Activated T-cell treated with anti-CD3 and anti-CD28 coated beads, Interleukin-2, amount 50 U/mL, for 1 hour (primary cell): ENCODE measurements at regions not wholly inside any gene's neighbourhood (a gene's known extent, or its start where the extent isn't known, plus 50 kb on each side); places are given as distances from the start of the nearest gene placed in this dataset.

ENCODE experiments used
- DNase-seq: peaks from one replicate; pipeline ENCODE4 v3.0.0-alpha.2; 2020

GRCh38 chr5:54705994-54706653 is 188.6 kb downstream of the SNX18 start:
- no peak for DNase-seq

GRCh38 chr5:54704825-54705224 is 187.3 kb downstream of the SNX18 start:
- no peak for DNase-seq

GRCh38 chr5:54704333-54704732 is 186.8 kb downstream of the SNX18 start:
- no peak for DNase-seq

DNA sequence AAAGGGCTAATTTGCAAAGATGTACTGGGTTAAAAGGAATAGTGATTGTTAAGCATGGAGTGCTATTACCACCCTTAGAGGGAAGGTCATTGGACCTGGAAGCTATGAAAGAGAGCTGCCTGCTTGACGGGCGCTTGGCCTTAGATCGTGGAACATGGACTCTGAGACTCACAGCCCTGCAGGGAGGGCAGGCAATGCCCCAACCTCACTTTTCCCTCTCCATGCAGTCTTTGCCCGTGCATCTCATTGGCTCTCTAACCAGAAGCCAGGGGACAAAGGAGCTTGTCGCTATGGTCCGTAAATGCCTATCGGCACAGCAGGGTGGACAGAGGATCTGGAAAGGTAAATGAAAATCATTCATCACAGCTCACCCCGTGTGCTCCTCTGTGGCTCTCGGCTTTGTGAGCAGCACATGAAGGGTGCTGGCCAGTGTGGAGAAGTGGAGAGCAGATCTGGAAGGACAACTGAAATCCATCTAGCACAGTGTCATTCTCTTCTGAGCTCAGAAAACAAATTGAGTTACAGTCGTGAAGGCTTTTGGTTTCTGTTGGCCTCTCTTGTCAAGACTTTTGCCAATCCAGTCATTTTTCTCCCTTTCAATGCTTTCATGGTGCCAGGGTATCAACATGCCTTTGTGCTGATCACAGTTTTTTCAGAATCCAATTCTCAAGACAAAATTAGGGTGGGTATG is 186.2 kb downstream of the SNX18 start:
- DNase-seq: no peak

DNA sequence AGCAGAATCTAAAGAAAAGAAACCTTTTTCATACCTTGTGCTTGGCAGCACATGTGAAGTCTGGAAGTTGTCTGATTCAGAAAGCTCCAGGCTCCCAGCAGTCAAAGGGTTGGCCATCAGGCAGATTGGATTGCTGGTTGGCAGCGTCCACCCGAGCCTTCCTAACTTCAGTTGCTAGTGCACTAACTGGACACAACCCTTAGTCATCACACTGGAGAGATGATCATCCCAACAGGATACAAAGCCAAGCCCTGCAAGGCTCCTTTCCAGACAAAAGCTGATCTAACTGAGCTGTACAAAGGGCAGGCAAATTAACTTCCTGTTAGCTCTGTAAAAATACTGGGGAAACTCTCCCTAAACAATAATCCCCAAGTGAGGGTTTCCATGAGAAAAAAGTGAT is 185.6 kb downstream of the SNX18 start:
- no peak for DNase-seq

DNA sequence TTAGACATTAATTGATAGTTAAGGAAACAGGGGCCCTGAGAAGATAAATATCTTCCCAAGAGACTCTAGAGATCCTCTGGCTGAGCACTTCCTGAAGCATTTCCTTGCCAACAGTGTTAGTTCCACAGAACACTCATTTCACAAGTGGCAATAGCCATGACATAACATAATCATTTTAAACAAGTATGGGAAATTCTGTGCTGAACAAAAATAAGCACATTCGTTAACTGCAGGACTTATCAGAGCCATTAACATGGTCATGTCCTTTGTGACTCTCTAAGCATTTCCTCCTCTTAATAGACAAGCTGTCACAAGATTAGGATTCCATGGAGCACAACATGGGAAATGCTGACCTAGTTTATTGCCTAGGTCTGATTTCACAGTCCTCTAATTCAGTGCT is 184.9 kb downstream of the SNX18 start:
- DNase-seq: no peak

DNA sequence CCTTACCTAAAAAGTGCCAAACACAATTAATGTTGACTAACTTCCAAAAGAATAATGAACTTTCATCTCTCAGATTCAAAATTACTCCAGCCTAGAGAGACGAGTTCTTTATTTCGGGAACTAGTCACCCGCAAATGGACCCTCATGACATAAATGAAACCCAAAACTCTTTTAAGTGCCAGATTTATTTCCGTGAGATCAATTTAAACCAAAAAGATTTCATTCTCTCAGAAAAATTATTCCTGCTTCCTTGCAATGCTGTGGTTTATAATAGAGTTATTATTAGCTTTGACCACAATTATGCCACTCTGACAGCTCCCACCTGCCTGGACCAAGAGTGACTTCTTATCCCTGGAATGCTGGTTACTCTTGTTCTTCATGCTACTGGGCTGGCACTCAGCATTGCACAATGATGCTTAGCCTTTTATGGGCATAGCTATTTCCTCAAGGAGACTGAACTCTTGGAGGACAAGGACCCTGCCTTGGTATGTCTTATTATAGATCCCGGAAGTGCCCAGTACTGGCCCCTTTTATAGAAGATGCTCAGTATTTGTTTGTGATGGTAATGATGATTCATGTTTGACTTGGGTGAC is 183.5 kb downstream of the SNX18 start:
- DNase-seq: no peak

DNA sequence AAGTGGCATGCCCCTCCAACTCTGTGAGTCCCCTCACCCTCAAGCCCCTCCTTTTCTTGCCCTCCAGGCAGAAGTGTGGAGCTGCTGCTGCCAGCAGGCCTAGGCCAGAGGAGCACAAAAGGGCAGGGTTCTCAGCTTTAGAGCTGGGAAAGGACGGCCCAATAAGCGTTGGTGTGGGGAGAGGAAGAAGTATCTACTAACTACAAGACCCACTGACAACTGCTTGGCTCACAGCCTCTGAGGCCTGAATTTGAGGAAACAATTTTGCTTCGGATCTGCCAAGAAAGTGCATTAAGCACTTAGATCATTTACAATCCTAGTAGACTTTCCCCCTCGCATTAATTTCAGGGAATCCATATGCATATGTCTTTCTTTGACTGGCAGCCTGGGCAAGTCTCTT is 179.4 kb downstream of the SNX18 start:
- no peak for DNase-seq

GRCh38 chr5:54696346-54696745 is 178.8 kb downstream of the SNX18 start:
- no peak for DNase-seq

DNA sequence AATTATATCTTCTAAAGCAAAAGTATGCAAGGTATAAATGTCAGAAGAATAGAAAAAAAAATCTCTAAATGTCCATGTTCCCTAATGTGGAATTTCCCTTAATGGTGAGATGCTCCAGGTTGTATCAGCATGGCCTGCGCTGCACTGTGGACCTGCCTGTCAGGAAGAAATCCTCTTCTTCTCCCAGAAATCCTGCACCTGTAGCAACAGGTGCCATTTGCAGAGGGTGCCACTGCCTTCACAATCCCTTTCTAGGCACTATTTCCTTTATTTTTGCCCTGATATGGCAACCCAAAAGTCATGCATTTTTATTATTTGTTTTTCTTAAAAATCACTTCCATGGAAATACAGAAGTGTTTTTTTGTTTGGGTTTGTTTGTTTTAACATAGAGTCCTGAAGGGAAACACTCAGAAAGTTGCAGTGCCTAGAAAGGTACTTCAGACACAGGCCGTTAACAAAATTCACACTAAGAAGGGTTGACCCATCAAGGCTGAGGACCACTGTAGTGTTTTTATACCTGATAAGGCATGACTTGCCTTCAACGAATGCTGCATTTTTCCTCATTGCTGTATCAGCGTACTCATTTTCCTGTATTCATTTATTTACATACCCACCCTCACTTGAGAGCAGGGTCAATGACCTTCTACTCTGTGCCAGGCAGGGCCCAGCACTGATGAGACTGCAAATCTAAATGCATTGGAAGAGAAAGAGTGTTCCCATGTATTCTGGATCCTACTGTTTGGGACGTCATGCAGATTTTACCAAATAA is 177.8 kb downstream of the SNX18 start:
- DNase-seq: no peak

- no peak for DNase-seq
These were observed 176.5 kb downstream of the SNX18 start for GRCh38 chr5:54693936-54694657.

- DNase-seq: no peak
These were observed 175.1 kb downstream of the SNX18 start for GRCh38 chr5:54692631-54693030.

- no peak for DNase-seq
These were observed 174.1 kb downstream of the SNX18 start for GRCh38 chr5:54691656-54692055.

- DNase-seq: no peak
These were observed 172.1 kb downstream of the SNX18 start for GRCh38 chr5:54689411-54690251.

DNA sequence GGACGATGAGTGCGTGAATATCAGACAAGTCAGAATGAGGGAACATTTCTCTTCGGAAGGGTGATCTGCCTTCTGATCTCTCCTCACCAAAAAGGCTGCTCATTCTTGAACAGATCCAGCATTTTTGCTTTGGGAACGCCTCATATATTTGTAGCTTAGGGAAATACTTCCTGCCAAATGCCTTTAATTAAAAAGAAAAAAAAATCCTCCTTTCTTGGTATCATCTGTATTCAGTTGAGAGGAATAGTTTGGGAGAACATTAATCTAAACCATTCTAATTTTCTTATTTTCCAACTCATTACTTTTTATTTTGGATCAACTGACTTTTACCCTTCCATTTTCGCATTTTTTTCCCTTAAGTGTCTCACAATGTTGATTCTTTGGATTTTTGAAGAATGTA is 163.4 kb downstream of the SNX18 start:
- DNase-seq: no peak

DNA sequence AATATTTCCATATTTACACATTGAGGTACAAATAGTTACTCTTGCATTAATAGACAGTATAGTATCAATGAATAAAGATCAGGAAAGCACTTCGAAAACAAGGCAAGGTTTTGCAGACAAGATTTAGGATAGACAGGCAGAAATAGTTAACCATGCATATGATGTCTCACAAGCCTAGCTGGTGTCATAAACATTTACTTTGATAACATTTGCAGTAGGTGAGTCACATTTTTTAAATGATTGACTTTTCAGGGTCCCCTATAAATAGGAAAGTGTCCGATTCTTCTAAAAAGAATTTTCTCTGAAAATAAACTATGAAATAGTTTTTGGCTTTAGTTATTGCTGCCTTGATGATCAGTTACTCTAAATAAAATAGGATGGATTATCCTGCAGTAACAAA is 162.1 kb downstream of the SNX18 start:
- no peak for DNase-seq

- DNase-seq: no peak
These were observed 161.2 kb downstream of the SNX18 start for GRCh38 chr5:54678737-54679136.

DNA sequence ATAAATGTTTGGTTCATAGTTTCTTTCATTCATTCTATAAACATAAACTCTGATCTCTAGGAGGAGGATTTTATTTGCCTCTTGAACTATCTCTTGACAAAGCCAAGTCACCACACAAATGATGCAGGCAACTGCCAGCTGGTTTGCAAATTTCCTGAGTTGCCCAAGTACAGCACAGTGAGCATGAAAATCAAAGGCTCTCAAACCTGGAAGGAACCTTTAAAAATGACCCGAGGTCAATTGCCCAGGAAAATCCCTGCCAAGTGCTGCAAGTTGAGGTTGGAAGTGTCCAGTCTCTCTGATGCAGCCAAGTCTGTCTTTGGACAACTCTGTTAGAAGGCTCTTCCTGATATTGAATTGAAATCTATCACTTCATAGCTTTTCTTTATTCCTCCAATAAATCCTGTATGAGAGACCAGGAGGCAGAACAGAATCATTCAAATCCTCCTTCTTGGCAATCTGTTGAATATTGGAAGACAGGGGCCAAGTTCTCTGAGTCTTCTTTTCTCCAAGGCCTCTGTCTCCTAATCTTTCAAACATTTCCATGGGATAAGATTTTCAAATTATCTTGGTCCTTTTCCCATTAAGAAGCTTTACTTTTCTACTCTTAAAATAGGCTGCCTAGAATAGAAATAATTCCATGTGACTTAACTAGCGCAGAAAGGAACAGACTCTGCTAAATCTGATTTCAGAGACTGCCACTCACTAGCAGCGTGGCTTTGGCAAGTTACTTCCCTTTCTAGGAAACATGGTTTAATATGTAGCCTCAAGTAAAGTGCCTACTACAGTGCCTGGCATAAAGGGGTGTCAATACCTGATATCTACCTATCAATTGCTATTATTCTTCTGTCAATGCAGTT is 159.2 kb downstream of the SNX18 start:
- DNase-seq: no peak

- no peak for DNase-seq
These were observed 156.1 kb downstream of the SNX18 start for GRCh38 chr5:54673523-54674225.

DNA sequence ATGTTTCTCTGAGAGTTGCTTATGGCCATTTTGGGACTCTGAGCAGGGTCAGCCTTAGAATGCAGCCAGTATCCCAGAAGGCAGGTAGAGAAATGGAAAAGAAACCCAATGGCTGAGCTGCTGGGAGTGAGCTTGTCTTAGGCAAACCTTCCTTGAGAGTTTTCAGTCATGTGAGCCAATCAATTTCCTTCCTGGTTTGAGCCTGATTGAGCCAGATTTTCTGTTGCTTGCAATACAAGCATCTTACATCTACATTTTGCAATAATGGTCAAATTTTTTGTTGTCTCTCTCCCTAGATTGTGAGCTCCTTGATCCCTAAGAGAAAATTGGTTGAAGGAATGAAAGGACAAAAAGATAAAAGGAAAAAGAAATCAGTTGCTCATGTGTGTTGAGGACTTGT is 155.3 kb downstream of the SNX18 start:
- DNase-seq: no peak
